ENCODE measurements at regions not wholly inside any gene's neighbourhood (a gene's known extent, or its start where the extent isn't known, plus 50 kb on each side); places are given as distances from the start of the nearest gene placed in this dataset.
"Not testable (repeated sequence)": the region's sequence is repeated elsewhere in the genome, so short reads cannot be mapped to it uniquely, and the experiment has no call there.

DNA sequence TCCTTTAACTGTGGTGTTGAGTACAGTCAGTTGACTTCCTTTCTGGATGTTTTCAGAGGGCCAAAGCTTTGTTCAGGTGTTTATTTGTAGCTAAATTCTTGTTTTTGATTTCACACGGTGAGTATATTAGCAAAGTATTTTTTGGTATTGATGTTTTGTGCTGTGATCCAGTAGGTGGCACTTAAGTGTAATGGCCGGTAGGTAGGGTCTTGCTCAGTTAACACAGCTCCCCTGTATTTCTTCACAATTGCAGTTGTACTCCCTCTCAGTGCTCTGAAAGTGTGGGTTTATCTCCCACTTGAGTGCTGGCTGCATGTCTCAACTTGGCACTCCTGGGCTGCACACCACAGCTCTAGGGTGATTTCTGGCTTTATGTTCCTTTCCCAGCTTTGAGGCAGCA is 339.5 kb downstream of the AEBP2 start:
- no peak for DNase-seq

DNA sequence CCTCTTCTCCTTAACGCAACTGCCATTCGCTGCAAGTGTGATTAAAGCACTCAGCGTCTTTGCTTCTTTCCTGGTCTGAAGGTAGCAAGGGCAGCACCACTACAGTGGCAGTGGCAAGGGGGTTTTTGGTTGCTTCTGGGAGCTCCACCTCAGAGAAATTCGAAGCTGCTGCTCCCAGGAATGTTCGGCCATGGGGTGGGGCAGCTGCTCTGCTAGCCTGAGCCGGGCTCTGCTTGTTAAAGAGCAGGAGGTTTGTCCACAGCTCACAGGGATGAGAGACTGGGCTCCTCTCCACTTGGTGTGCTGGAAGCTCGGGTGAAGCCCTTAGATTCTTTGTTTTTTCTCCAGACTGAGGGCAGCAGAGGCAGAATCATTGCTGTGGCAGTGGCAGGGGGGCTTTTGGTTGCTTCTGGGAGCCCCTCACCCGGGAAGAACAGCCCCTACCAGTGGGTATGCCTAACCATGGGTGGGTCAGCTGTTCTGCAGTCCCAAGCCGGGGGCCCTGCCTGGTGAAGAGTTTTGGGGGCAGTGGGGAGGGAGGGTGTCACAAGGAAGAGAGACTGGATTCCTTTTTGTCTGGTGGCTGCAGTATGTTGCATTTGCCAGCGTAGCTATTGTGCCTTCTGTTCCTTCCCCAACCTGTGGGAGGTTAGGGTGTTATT is 340.2 kb downstream of the AEBP2 start:
- DNase-seq, result no peak

DNA sequence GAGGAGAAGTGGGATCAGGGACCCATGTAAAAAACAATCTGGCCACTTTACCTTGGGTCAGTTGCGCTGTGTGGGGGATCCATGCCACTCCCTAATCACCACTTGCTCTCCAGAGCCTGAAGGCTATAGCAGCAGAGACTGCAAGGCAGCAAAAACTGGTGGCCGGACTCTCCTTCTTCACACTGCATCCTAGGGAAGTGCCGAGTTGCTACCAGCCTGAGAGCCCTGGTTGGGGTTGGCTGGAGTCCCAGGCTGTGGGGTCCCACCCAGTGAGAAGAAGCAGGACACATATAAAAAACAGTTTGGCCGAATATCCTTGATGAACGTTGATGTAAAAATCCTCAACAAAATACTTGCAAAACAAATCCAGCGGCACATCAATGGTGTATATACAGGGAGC is 341.2 kb downstream of the AEBP2 start:
- no peak for DNase-seq

DNA sequence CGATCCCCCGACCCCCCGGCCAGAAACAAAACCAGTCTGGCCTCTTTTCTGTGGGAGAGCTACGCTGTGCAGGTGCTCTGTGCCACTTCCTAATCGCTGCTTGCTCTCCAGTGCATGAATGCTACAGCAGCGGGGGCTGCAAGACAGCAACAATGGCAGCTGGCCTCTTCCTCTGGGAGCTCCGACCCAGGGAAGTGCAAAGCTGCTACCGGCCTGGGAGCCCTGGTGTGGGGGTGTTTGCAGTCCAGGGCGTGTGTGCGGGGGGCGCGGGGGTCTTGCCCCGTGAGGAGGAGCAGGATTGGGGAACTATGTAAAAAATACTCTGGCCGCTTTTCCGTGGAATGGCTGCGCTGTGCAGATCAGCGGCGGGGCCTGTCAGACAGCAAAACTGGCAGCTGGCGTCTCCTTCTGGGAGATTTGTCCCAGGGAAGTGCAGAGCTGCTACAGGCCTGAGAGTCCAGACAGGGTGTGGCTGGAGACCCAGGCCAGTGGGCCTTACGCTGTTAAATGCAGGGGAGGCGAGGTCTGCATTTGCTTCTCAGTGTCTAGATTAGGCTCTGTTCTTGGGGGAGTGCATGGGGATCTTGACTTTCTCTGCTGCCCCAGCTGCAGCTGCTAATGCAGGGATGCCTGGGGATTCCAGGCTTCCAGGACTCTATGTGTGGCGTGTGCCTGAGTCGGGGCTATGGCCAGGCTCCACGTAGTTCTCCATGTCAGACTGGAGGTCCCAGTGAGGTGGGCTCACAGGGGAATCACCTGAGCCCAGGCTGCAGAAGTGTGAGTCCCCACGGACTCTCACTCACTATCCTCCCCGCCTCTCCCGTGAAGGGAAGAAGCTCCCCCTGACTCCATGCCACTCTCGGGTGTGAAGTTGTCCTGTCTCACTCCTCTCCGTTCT is 344.5 kb downstream of the AEBP2 start:
- no peak for DNase-seq

DNA sequence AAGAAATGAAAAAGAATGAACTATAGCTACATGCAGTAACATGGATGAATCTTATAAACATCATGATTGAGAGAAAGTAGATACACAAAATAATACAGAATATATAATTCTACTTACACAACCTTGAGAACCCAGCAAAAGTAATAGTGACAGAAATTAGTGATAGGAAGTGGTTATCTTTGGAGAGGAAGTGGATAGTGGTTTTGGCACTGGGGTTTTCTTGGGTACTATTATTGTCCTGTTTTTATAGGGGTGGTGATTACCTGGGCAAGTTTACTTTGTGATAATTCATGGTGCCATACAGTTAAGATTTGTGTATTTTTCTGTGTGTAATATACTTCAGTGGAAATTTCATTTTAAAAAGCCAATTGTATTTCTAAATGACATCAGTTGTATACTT is 352.7 kb downstream of the AEBP2 start:
- peak in 1 of 2 donors; percentile 30 for DNase-seq

DNA sequence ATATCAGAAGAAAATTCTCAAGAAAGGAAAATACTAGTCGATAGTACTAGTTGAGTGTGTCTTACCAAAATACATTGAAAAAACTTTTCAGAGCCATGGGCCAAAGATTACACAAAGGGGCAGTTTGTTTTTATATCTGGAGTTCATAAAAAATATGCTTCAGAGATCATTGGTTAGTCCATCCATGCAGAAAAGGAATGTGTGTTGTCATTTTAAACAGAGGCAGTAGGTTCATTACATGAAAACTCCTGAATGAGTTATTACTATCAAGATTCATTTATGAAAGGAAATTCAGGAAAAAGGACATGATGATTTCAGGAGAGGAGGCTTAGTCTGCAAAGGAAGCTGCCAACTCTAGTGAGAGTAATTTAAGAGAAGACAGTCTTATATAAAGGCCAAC is 354.8 kb downstream of the AEBP2 start:
- DNase-seq, result no peak

DNA sequence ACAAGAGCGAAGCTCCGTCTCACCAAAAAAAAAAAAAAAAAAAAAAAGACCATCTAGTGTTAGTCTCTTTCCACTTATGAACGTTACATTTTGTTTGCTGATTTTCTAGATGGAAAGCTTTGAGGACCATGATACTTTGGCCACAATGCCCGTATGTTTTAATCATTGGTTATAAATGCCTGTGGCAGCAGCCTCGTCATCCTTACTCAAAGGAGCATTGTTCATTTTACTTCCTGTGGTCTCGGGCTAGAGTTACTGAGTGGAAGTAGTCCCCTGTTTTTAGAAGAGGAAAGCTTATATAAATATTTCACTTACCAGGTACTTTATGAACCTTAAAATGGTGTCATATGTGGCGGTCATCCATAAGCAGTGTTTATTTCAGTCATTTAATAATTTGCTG is 359.9 kb downstream of the AEBP2 start:
- no peak for DNase-seq

DNA sequence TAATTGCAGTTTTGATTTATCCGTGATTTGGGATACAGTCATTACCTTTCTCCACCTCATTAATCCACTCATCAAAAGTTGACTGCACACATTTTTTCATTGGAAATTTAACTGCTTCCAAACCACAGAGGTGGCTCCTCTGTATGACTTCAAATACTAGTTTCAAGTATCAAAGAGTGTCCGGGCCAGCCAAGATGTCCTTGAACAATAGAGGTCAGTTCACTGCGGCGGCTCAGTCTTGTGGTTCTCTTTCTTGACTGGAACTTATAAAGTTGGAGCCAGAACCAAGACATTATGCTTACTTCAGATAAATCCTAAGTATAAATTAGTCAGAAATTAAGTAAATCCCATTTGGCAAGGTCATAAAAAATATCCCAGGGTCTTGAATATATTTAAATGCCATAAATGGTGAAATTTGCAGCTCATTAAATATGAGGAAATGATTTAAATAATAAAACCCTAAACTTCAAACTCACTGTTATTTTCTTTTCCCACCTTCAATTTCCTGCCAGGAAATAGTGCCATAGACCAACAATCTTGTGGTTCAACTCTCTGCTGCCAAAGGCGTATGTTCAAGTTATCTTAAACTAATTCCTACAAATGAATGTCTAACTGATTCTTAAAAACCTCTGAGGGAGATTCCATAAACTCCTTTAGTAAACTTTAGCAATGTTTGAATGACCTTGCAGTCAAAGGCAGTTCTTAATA is 360.8 kb downstream of the AEBP2 start:
- no peak for DNase-seq

DNA sequence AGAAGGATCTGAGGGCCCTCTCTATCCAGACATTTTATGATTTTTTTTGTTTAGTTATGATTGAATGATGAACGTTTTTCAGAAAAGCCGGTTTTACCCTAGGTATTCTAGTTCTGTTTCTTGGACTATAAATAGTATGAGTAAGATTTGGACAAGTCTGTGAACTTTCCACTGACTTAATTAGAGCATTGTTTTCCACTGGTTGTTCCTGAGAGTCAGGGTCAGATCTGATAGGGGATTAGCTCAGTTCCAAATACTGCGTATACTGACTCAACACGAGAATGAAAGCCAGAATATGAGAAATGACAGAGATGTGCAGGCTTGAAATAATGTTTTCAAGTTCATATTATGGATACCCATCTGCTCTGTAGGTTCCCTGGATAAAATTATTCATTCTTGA is 361.6 kb downstream of the AEBP2 start:
- DNase-seq, result no peak

DNA sequence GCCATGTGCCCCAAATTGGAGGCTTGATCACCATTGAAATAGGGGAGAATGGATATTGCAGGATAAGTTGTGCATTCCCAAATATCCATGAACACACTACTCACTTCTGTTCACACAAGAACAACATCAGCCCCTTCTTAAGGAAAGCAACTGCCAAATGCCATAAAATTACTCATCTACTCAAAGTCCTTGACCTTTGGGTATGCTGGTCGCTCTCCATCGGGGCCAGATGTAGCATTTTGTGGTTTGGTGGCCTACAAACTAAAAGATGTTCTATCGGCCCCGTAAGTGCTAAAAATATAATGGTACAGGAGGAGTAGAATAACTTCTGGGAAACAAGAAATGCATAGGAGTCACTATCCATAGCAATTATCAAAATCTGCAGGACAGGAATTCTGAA is 362.6 kb downstream of the AEBP2 start:
- no peak for DNase-seq

DNA sequence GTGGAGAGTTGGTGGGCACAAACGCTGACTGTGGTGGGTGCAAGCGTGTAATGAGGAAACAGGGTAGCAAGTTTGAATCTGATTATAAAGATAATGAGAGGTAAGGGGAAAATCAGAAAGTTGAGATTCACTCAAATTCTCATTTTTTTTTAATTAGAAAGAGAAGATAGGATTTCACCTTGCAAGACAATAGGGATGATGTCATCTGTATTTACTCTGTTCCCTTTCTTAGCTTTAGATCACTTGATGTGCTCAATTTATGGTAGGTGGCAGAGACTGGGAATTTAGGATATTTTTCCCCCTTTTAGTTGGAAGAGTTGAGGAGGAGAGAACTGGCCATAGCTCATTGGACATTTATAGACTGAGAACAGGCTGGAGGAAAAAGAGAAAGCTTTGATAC is 363.6 kb downstream of the AEBP2 start:
- DNase-seq, result no peak

DNA sequence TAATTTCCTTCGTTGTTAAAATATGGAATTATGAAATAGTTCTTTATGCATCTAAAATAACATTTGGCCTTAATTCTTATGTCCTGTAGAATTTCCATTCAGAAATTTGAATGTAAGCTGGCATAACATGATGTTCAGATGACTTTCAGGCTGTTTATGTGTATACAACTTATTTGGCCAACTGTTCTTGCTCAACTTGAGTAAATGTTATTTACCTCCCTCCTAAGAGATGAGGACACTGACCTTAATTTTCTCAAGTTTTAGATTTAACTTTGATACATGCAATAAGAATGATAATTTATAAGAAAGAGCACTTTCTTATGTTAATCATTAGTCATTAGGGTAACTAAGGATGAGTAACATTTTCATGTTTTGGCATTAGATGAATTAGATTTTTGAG is 365.4 kb downstream of the AEBP2 start:
- no peak for DNase-seq

DNA sequence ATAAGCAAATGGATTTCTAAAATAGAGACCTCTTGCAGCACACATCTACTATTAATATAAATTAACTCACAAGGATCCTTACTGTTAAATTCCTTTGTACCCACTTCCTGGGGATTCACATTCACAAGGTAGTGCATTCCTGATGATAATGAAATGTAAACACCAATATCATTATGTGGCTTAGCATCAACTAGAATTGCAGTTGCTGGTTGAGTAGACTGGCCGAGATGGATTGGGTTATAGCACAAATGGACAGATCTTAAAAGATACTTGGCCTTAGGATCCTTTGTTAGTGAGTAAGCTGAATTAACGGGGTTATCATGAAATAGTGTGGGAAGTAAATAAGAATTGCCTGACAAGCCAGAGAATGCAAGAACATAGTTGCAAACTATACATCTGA is 369.1 kb downstream of the AEBP2 start:
- DNase-seq, result no peak

DNA sequence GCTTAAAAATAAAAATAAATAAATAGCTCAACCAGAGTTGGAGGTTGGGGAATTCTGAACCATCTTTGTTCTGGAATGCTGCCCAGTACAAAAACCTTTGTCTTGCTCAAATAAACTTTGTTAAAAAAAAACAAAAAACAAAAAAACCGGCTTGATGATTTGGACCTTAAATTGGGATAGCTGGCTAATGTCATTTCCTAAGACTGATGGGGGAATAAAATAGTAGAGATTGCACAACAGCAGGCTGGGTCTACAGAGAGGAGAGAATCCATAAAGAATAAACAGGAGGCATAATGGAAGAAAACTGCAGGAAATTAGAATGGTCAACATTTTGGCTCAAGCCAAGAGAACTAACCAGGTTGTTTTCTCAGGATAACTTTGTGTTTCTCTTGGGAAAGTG is 370.9 kb downstream of the AEBP2 start:
- no peak for DNase-seq

DNA sequence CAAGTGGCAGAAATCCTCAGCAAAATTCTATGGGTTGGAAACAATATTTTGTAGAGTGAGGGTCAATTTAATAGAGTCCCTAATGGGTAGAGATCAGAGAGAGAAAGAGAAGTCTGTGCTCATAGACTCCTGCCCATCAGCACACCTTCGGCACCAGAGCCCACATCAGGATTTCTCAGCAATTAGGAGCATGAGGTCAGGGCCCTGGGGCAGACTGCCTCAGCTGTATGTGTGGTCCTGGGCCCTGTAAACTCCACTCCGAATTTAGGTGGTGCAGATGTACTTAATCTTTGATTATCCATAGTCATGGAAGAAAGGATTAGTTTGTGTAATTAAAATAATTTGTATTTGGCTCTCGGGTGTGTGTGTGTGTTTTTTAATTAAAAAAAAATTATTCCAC is 372.6 kb downstream of the AEBP2 start:
- DNase-seq, result no peak

DNA sequence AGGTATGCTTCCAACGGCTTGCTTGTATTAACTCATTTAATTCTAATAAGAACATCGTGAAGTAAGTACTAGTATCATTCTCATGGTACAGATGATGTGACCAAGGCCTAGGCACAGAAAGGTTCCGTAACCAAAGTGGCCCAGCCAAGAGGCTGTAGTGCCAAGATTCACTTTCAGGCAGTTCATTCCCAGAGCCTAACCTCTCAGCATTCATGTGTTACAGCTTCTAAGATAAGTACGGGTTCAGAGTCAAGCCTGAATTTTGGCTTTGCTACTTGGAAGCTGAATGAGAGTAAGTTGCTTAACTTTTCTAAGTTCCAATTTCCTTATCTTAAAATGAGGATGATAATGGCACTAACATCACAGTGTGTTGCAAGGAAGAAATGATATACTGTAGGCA is 379.9 kb downstream of the AEBP2 start:
- DNase-seq, result no peak

DNA sequence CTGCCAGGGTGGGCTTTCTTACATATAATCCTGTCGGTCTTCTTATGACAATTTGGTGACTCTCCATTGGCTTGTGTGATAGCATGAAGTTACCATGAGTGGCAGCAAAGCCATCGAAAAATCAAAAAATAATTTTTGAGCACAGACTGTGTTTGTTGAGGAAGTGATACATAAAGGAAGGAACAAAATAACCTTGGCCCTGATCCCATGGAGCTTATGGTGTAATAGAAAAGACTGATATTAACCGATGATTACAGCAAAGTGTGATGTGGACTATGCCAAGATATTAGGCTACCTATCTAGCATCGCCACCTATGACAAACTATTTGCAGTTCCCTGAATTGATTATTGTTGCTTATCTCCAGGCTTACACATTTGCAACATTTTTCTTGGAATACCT is 383.2 kb downstream of the AEBP2 start:
- no peak for DNase-seq

DNA sequence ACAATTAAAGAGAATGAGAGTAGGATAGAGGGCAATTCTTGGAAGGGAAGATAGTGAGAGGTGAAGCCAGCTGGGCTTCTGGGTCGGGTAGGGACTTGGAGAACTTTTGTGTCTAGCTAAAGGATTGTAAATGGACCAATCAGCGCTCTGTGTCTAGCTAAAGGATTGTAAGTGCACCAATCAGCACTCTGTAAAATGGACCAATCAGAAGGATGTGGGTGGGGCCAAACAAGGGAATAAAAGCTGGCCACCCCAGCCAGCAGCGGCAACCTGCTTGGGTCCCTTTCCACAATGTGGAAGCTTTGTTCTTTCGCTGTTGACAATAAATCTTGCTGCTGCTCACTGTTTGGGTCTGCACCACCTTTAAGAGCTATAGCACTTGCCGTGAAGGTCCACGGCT is 384.0 kb downstream of the AEBP2 start:
- DNase-seq, result not testable (repeated sequence)

DNA sequence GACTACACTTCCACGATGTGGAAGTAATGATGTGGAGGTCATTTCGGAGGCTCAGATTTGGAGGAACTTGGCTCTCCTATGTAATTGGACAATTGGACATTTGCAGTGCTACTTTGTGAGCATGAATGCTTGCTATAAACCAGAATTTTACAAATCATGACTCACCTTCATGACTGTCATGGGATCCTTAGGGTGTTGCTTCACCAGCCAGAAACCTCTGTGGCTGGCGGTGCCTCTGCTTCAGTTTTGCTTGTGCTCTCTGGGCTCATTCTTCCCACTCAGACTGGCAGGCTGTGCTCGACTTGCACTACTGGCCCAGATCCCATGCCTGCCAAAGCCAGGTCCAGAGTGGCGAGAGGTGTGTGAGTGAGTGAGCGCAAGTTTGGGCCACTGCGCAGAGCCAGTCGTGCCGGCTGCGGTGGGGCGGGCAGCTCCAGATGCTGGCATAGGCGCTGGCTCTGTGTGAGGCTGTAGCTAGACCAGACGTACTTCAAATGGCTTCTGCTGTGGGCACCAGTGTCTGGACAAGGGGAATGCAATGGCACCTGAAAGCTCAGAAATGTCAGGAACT is 387.8 kb downstream of the AEBP2 start:
- DNase-seq, result no peak

DNA sequence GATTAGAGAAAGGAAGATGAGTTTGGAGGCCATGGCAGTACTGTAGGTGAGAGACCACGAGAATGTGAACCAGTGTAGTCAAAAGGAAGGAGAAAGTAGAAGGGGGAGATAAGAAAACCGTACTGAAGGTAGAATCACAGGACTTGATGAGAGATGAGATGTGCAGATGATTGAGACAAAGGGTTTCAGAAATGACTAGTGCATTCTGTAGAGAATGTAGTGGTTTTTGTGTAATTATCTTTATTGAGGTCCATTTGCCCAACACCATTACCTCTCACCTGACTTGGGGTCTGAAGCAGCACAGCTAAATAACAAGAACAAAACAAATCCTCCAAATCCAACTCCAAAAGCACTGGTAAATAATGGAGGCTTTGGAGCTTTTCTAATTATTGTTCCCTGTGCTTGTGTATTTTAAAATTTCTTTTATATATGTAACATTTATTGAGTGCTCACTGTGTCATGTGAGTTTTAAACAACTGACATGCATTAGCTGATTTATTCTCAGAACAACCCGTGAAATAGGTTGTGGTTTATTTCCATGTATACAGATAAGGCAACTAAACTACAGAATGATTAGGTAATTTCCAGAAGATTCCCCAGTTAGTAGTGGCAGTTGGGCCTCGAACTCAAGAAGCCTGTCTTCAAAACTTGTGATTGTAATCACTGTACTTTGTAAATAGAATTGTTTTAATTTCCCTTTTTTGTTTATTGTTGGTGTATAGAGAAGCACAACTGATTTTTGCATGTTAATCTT is 390.0 kb downstream of the AEBP2 start:
- DNase-seq, result no peak

DNA sequence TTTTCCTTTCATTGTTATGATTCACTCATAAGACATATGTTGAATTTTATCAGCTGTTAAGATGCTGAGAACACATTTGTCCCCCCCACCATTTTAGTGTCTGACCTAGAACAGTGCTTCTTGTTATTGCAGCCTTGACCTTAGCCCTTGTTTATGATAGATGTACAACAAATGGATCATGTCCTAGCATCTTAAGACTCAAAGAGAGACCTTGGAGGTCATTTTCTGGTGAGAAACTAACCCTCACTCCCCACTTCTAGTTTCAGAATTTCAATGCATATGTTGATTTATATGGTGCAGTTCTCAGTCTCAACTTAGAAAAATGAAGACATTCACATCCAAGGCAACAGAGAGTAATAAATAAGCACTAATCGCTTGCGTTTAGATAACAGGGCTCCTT is 391.2 kb downstream of the AEBP2 start:
- no peak for DNase-seq

DNA sequence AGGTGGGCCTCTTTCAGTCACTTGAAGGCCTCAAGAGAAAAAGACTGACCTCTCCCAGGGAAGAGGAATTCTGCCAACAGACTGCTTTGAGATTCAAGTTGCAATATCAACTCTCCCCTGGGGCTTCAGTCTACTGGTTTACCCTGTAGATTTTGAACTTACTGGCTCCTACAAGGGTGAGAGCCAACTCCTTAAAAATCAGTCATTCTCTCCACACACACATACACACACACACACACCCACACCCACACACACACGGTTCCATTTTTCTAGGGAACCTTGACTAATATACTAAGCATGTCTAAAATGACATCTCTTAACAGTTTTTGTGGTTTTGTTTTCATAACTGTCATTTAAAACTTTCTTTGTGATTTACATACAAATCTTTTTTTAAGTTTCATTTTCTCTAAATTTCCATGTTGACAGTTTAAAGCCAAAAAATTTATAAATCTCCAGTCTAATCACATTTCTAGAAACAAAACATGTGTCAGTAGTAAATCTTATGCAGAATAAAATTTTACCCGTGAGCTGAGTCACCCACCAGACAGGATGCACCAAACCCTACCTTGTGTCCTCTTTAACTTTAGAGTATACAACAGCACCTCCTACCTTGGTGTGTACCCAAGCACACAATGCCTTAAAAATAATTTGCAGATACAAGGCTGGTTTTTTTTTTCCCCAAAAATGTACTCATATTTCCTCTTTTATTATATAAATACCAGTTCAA is 394.6 kb downstream of the AEBP2 start:
- no peak for DNase-seq

All from CD4-positive, alpha-beta T cell treated with Interleukin-1 beta for 1 hour (primary cell).